ENCODE measurements at regions not wholly inside any gene's neighbourhood (a gene's known extent, or its start where the extent isn't known, plus 50 kb on each side); places are given as distances from the start of the nearest gene placed in this dataset.

DNA sequence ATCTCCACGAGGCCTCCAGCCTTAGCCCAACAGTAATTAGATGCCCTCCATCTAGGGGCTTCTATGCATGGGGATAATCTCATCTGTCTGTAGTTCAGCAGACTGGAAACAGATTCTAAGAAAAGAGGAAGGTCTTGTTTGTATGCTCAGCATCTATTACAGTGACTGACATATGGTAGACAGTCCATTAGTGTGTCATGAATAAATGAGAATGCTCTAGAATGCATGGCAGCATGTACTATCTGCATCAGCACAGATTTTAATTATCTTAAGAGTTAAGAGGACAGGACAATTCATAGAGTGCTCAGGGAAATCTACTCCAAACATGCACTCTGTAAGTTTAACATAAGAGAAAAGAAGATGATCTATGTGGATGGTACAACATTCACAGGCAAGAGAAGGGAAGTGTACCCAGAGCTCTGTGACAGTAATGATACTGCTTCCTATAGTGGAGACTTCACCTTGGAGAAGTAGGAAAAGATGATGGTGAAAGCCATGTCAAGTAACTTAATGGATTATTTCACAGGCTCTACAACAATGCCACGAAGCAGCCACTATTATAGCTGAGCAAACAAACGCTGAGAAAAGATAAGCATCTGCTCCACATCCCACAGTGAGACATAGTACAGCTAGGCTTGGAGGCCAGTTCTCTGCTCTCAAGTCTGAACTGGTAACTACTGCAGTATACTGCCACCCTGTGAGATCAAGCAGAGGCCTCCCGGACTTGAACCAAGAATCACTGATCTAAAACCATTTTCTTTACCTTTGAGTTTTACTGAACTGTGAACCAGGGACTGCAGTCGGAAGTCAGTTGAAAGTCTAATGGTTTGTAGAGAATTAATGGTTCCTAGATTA lies 309.2 kb upstream of the SPTLC3 start:
- Histone ChIP-seq H3K4me1 (ENCODE audit: control insufficient read depth, insufficient read depth, low read length) (0 out of 2 replicates have a peak, but pooled peaks cover 1% of the 10 kb centered on the region), H3K36me3 (ENCODE audit: control insufficient read depth, insufficient read depth, low read length) (no peaks in the 10 kb centered on the region), H3K27ac (ENCODE audit: low read length) (no peak overlapping the region), H3K27me3 (ENCODE audit: control insufficient read depth, insufficient read depth, low read length) (no peaks in the 10 kb centered on the region), H3K4me3 (ENCODE audit: low read length) (no peak overlapping the region), H3K9me3 (ENCODE audit: control insufficient read depth, insufficient read depth, low read length) (no peaks in the 10 kb centered on the region)
- WGBS (ENCODE audit: insufficient coverage, insufficient read length), result no CpG with 5 or more reads among the region's 5 CpGs
- no peak for DNase-seq (ENCODE audit: low read depth, low spot score)

GRCh38 chr20:12700701-12701100 lies 308.1 kb upstream of the SPTLC3 start:
- no CpG with 5 or more reads among the region's 9 CpGs for WGBS (ENCODE audit: insufficient coverage, insufficient read length)
- Histone ChIP-seq H3K36me3 (ENCODE audit: control insufficient read depth, insufficient read depth, low read length) (no peaks in the 10 kb centered on the region), H3K27ac (ENCODE audit: low read length) (no peak overlapping the region), H3K9me3 (ENCODE audit: control insufficient read depth, insufficient read depth, low read length) (no peaks in the 10 kb centered on the region), H3K27me3 (ENCODE audit: control insufficient read depth, insufficient read depth, low read length) (no peaks in the 10 kb centered on the region), H3K4me1 (ENCODE audit: control insufficient read depth, insufficient read depth, low read length) (0 out of 2 replicates have a peak, but pooled peaks cover 1% of the 10 kb centered on the region), H3K4me3 (ENCODE audit: low read length) (no peak overlapping the region)
- DNase-seq (ENCODE audit: low read depth, low spot score), result no peak

GRCh38 chr20:12702312-12702711 lies 306.5 kb upstream of the SPTLC3 start:
- Histone ChIP-seq H3K4me3 (ENCODE audit: low read length) (no peak overlapping the region), H3K27me3 (ENCODE audit: control insufficient read depth, insufficient read depth, low read length) (no peaks in the 10 kb centered on the region), H3K27ac (ENCODE audit: low read length) (no peak overlapping the region), H3K9me3 (ENCODE audit: control insufficient read depth, insufficient read depth, low read length) (no peaks in the 10 kb centered on the region), H3K36me3 (ENCODE audit: control insufficient read depth, insufficient read depth, low read length) (no peaks in the 10 kb centered on the region), H3K4me1 (ENCODE audit: control insufficient read depth, insufficient read depth, low read length) (0 out of 2 replicates have a peak, but pooled peaks cover 1% of the 10 kb centered on the region)
- DNase-seq (ENCODE audit: low read depth, low spot score), result no peak
- no CpG with 5 or more reads among the region's 1 CpG for WGBS (ENCODE audit: insufficient coverage, insufficient read length)

DNA sequence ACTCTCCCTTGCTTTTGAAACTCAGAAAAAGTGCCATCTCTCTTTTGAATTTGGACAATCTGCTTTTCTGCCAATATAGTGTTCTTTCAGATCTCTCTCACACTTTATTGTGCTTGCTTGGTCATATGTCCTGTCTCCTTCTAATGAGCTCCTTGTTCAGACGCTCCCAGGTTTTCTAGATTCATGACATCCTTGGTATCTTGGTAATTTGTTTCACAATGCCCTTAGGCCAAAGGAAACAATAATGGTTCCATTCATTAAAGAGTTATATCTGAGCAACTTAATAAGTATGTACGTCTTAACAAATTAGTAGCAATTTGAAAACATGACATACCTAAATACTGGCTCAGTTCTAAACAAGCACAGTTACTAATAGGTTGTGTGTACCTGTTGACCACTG lies 293.4 kb upstream of the SPTLC3 start:
- H3K27me3 ChIP-seq (ENCODE audit: control insufficient read depth, insufficient read depth, low read length), result no peaks in the 10 kb centered on the region
- DNase-seq (ENCODE audit: low read depth, low spot score), result no peak
- no CpG with 5 or more reads among the region's 2 CpGs for whole genome bisulfite sequencing (ENCODE audit: insufficient coverage, insufficient read length)

DNA sequence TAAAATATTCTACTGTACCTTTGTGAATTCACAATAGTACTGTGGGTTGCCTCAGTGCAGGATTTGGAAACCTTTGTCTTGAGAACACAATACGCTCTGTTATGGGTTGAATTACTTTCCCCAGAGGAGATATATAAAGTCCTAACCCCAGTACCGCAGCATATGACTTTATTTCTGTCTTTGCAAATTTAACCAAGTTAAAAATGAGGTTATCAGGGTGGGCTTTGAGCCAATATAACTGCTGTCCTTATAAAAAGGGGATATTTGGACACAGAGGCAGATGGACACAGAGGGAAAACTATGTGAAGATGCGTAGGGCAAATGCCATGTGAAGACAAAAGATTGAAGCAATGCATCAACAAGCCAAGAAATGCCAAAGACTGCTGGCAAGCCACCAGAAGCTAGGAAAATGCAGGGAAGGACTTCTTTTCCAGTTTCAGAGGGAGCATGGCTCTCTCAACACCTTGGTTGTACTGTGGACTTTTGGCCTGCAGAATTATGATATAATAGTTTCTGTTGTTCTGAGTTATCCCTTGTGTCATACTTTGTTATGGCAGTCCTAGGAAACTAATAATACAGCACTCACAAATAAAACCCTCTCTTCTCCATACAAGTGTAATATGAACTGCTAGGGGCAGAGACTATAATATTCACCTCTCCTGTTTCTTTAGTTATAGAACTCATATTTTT lies 292.6 kb upstream of the SPTLC3 start:
- Histone ChIP-seq H3K4me3 (ENCODE audit: low read length) (no peak overlapping the region), H3K36me3 (ENCODE audit: control insufficient read depth, insufficient read depth, low read length) (no peaks in the 10 kb centered on the region), H3K27ac (ENCODE audit: low read length) (no peak overlapping the region), H3K27me3 (ENCODE audit: control insufficient read depth, insufficient read depth, low read length) (no peaks in the 10 kb centered on the region), H3K4me1 (ENCODE audit: control insufficient read depth, insufficient read depth, low read length) (no peaks in the 10 kb centered on the region), H3K9me3 (ENCODE audit: control insufficient read depth, insufficient read depth, low read length) (no peaks in the 10 kb centered on the region)
- WGBS (ENCODE audit: insufficient coverage, insufficient read length), result no CpG with 5 or more reads among the region's 3 CpGs
- DNase-seq (ENCODE audit: low read depth, low spot score), result no peak

More for the DNA sequence above, 293.4 kb upstream of the SPTLC3 start:
- Histone ChIP-seq H3K36me3 (ENCODE audit: control insufficient read depth, insufficient read depth, low read length) (no peaks in the 10 kb centered on the region), H3K27ac (ENCODE audit: low read length) (no peak overlapping the region), H3K4me1 (ENCODE audit: control insufficient read depth, insufficient read depth, low read length) (no peaks in the 10 kb centered on the region), H3K4me3 (ENCODE audit: low read length) (no peak overlapping the region), H3K9me3 (ENCODE audit: control insufficient read depth, insufficient read depth, low read length) (no peaks in the 10 kb centered on the region)

DNA sequence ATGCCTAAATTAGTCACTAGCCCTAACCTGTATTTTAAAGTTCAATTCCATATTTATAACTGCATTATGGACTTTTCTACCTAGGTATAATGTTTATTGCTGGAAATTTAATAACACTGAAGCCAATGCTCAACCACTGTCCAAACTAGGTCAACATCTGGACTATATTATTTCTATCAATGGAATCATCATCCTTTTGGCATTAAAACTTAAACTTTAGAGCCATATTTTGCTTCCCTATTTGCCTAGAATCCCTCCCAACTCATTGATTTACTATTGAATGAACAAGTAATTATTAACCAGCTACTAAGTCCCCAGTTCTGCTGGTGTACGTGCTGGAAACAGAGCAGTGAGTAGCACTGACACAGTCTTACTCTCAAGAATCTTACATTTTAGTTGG lies 291.7 kb upstream of the SPTLC3 start:
- H3K27ac ChIP-seq (ENCODE audit: low read length), result no peak overlapping the region
- no peaks in the 10 kb centered on the region for H3K9me3 ChIP-seq (ENCODE audit: control insufficient read depth, insufficient read depth, low read length)
- no CpG with 5 or more reads among the region's 1 CpG for WGBS (ENCODE audit: insufficient coverage, insufficient read length)
- H3K36me3 ChIP-seq (ENCODE audit: control insufficient read depth, insufficient read depth, low read length), result no peaks in the 10 kb centered on the region
- no peak for DNase-seq (ENCODE audit: low read depth, low spot score)
- H3K4me1 ChIP-seq (ENCODE audit: control insufficient read depth, insufficient read depth, low read length), result 0 out of 2 replicates have a peak, but pooled peaks cover 1% of the 10 kb centered on the region
- no peak overlapping the region for H3K4me3 ChIP-seq (ENCODE audit: low read length)
- H3K27me3 ChIP-seq (ENCODE audit: control insufficient read depth, insufficient read depth, low read length), result no peaks in the 10 kb centered on the region

DNA sequence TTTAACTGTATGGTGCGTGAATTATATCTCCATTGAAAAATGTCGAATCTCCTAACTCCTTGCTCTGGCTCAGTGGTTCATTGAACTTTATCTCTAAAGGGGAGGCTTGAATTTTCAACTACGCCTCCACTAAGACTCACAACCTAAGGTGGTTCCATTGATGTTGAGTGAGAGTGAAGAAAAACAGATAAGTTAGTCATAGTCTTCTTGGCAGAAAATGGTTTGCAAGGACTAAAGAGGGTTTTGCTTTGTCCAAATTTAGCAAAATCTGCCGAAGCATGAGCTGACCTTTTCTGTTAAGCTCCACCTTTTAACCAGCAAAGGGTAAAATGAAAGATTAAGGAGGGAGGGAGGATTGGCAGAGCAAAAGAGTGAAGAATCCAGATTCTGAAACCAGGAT lies 290.2 kb upstream of the SPTLC3 start:
- DNase-seq (ENCODE audit: low read depth, low spot score), result no peak
- no peaks in the 10 kb centered on the region for H3K36me3 ChIP-seq (ENCODE audit: control insufficient read depth, insufficient read depth, low read length)
- WGBS (ENCODE audit: insufficient coverage, insufficient read length), result no CpG with 5 or more reads among the region's 4 CpGs

DNA sequence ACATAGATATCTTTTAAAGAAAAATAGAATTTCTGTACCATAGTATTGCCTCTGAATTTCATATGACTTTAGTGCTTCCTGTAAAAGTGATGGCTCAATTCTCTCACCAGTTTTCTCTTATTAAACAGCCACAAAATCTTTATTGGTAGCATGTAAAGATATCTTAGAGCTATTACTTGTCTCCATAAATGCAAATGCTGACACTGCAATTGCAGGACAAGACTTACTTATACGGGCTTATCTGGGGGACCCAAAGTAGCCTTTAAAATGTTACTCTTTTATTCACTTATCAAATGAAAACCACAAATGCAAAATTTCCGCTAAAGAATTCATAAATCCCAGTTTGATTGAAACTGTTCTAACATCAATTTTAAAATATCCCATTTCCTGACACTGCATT lies 287.1 kb upstream of the SPTLC3 start:
- H3K9me3 ChIP-seq (ENCODE audit: control insufficient read depth, insufficient read depth, low read length), result no peaks in the 10 kb centered on the region
- H3K4me3 ChIP-seq (ENCODE audit: low read length), result no peak overlapping the region
- H3K36me3 ChIP-seq (ENCODE audit: control insufficient read depth, insufficient read depth, low read length), result no peaks in the 10 kb centered on the region
- H3K27me3 ChIP-seq (ENCODE audit: control insufficient read depth, insufficient read depth, low read length), result no peaks in the 10 kb centered on the region
- no CpG with 5 or more reads among the region's 2 CpGs for WGBS (ENCODE audit: insufficient coverage, insufficient read length)
- H3K27ac ChIP-seq (ENCODE audit: low read length), result no peak overlapping the region
- DNase-seq (ENCODE audit: low read depth, low spot score), result no peak
- 0 out of 2 replicates have a peak, but pooled peaks cover 1% of the 10 kb centered on the region for H3K4me1 ChIP-seq (ENCODE audit: control insufficient read depth, insufficient read depth, low read length)

More for the DNA sequence above, 290.2 kb upstream of the SPTLC3 start:
- no peaks in the 10 kb centered on the region for H3K27me3 ChIP-seq (ENCODE audit: control insufficient read depth, insufficient read depth, low read length)
- H3K9me3 ChIP-seq (ENCODE audit: control insufficient read depth, insufficient read depth, low read length), result no peaks in the 10 kb centered on the region
- H3K4me3 ChIP-seq (ENCODE audit: low read length), result no peak overlapping the region
- H3K4me1 ChIP-seq (ENCODE audit: control insufficient read depth, insufficient read depth, low read length), result 0 out of 2 replicates have a peak, but pooled peaks cover 1% of the 10 kb centered on the region
- H3K27ac ChIP-seq (ENCODE audit: low read length), result no peak overlapping the region

GRCh38 chr20:12722091-12722490 lies 286.7 kb upstream of the SPTLC3 start:
- H3K4me1 ChIP-seq (ENCODE audit: control insufficient read depth, insufficient read depth, low read length), result 0 out of 2 replicates have a peak, but pooled peaks cover 1% of the 10 kb centered on the region
- no peaks in the 10 kb centered on the region for H3K9me3 ChIP-seq (ENCODE audit: control insufficient read depth, insufficient read depth, low read length)
- H3K27me3 ChIP-seq (ENCODE audit: control insufficient read depth, insufficient read depth, low read length), result no peaks in the 10 kb centered on the region
- DNase-seq (ENCODE audit: low read depth, low spot score), result no peak
- H3K4me3 ChIP-seq (ENCODE audit: low read length), result no peak overlapping the region
- H3K36me3 ChIP-seq (ENCODE audit: control insufficient read depth, insufficient read depth, low read length), result no peaks in the 10 kb centered on the region
- H3K27ac ChIP-seq (ENCODE audit: low read length), result no peak overlapping the region
- WGBS (ENCODE audit: insufficient coverage, insufficient read length), result no CpG with 5 or more reads among the region's 1 CpG

- Histone ChIP-seq H3K4me1 (ENCODE audit: control insufficient read depth, insufficient read depth, low read length) (0 out of 2 replicates have a peak, but pooled peaks cover 1% of the 10 kb centered on the region), H3K4me3 (ENCODE audit: low read length) (no peak overlapping the region), H3K9me3 (ENCODE audit: control insufficient read depth, insufficient read depth, low read length) (no peaks in the 10 kb centered on the region), H3K36me3 (ENCODE audit: control insufficient read depth, insufficient read depth, low read length) (no peaks in the 10 kb centered on the region), H3K27ac (ENCODE audit: low read length) (no peak overlapping the region), H3K27me3 (ENCODE audit: control insufficient read depth, insufficient read depth, low read length) (no peaks in the 10 kb centered on the region)
- DNase-seq (ENCODE audit: low read depth, low spot score), result no peak
- WGBS (ENCODE audit: insufficient coverage, insufficient read length), result no CpG with 5 or more reads among the region's 2 CpGs
Measured at GRCh38 chr20:12723811-12724210, 285.0 kb upstream of the SPTLC3 start.
